ENCODE measurements at regions not wholly inside any gene's neighbourhood (a gene's known extent, or its start where the extent isn't known, plus 50 kb on each side); places are given as distances from the start of the nearest gene placed in this dataset.
"Not testable (repeated sequence)": the region's sequence is repeated elsewhere in the genome, so short reads cannot be mapped to it uniquely, and the experiment has no call there.

GRCh38 chr9:117938896-117939295 lies 234.7 kb downstream of the TLR4 start:
- DNase-seq (ENCODE audit: low read depth) = no peak

GRCh38 chr9:117944750-117945149 lies 240.5 kb downstream of the TLR4 start:
- not testable (repeated sequence) for DNase-seq (ENCODE audit: low read depth)

GRCh38 chr9:117945286-117945685 lies 241.1 kb downstream of the TLR4 start:
- DNase-seq (ENCODE audit: low read depth) = no peak

GRCh38 chr9:117951127-117951526 lies 246.9 kb downstream of the TLR4 start:
- no peak for DNase-seq (ENCODE audit: low read depth)

- DNase-seq (ENCODE audit: low read depth) = no peak
Measured at GRCh38 chr9:117952581-117952980, 248.4 kb downstream of the TLR4 start.

- DNase-seq (ENCODE audit: low read depth) = no peak
Measured at GRCh38 chr9:117957267-117957666, 253.1 kb downstream of the TLR4 start.

- DNase-seq (ENCODE audit: low read depth) = no peak
Measured at GRCh38 chr9:117958726-117959125, 254.5 kb downstream of the TLR4 start.

- no peak for DNase-seq (ENCODE audit: low read depth)
Measured at GRCh38 chr9:117963493-117964090, 259.4 kb downstream of the TLR4 start.

GRCh38 chr9:117970276-117971050 lies 266.3 kb downstream of the TLR4 start:
- DNase-seq (ENCODE audit: low read depth) = no peak

GRCh38 chr9:117974108-117974507 lies 269.9 kb downstream of the TLR4 start:
- DNase-seq (ENCODE audit: low read depth) = no peak

- no peak for DNase-seq (ENCODE audit: low read depth)
Measured at GRCh38 chr9:117979914-117980313, 275.7 kb downstream of the TLR4 start.

GRCh38 chr9:117987945-117988344 lies 283.7 kb downstream of the TLR4 start:
- DNase-seq (ENCODE audit: low read depth) = no peak

GRCh38 chr9:117992006-117992405 lies 287.8 kb downstream of the TLR4 start:
- DNase-seq (ENCODE audit: low read depth) = no peak

GRCh38 chr9:118000581-118000980 lies 296.4 kb downstream of the TLR4 start:
- DNase-seq (ENCODE audit: low read depth) = no peak

GRCh38 chr9:118003240-118003639 lies 299.0 kb downstream of the TLR4 start:
- no peak for DNase-seq (ENCODE audit: low read depth)

- no peak for DNase-seq (ENCODE audit: low read depth)
Measured at GRCh38 chr9:118008246-118008645, 304.0 kb downstream of the TLR4 start.

- no peak for DNase-seq (ENCODE audit: low read depth)
Measured at GRCh38 chr9:118009614-118010013, 305.4 kb downstream of the TLR4 start.

GRCh38 chr9:118017607-118018122 lies 313.5 kb downstream of the TLR4 start:
- DNase-seq (ENCODE audit: low read depth) = no peak

GRCh38 chr9:118023644-118024043 lies 319.4 kb downstream of the TLR4 start:
- no peak for DNase-seq (ENCODE audit: low read depth)

- DNase-seq (ENCODE audit: low read depth) = no peak
Measured at GRCh38 chr9:118028225-118028624, 324.0 kb downstream of the TLR4 start.

GRCh38 chr9:118029425-118029824 lies 325.2 kb downstream of the TLR4 start:
- no peak for DNase-seq (ENCODE audit: low read depth)

GRCh38 chr9:118034701-118035100 lies 330.5 kb downstream of the TLR4 start:
- no peak for DNase-seq (ENCODE audit: low read depth)

- DNase-seq (ENCODE audit: low read depth) = no peak
Measured at GRCh38 chr9:118038713-118039112, 334.5 kb downstream of the TLR4 start.

- DNase-seq (ENCODE audit: low read depth) = no peak
Measured at GRCh38 chr9:118058227-118058626, 354.0 kb downstream of the TLR4 start.
